K562 (cell line): ENCODE measurements at regions not wholly inside any gene's neighbourhood (a gene's known extent, or its start where the extent isn't known, plus 50 kb on each side); places are given as distances from the start of the nearest gene placed in this dataset.

Experiments used
- ADNP ChIP-seq: fragments of 200-800 bp; sonication (Bioruptor generic); IDR thresholded peaks from 2 replicates; pipeline ENCODE4 v1.6.1; 2016; ENCODE audit warnings: missing genetic modification characterization, missing compliant biosample characterization
- CEBPB ChIP-seq: fragments of 450-650 bp; IDR thresholded peaks from 2 replicates; pipeline ENCODE4 v1.6.1; 2016; ENCODE audit warnings: missing genetic modification characterization, missing compliant biosample characterization
- ELK1 ChIP-seq: sonication (generic); formaldehyde crosslinking; IDR thresholded peaks from 2 replicates; pipeline ENCODE4 v1.8.1; 2022; ENCODE audit warnings: missing genetic modification reagents
- NCOA2 ChIP-seq, 2 experiments: fragments of 450-650 bp; IDR thresholded peaks; 2 replicates each; pipeline ENCODE4 v1.6.1; 2018; ENCODE audit warnings: mild to moderate bottlenecking in 2 of 2, moderate library complexity in 1 of 2; ENCODE audit not compliant: partially characterized antibody in 2 of 2
- NFATC3 ChIP-seq: fragments of 450-650 bp; IDR thresholded peaks from 2 replicates; pipeline ENCODE4 v1.6.1; 2017; ENCODE audit warnings: mild to moderate bottlenecking
- PURB ChIP-seq: sonication (generic); formaldehyde crosslinking; IDR thresholded peaks from 2 replicates; pipeline ENCODE4 v1.9.0; 2021; ENCODE audit warnings: low read depth, mild to moderate bottlenecking, missing genetic modification reagents
- SREBF1 ChIP-seq: fragments of 150-350 bp; IDR thresholded peaks from 2 replicates; pipeline ENCODE4 v1.6.1; 2014; ENCODE audit warnings: antibody characterized with exemption, low read depth, low read length, borderline replicate concordance
- SRSF9 ChIP-seq: fragments of 200-400 bp; formaldehyde crosslinking; IDR thresholded peaks from 2 replicates; pipeline ENCODE4 v1.6.1; 2017; ENCODE audit warnings: low read depth, low read length, borderline replicate concordance
- THAP7 ChIP-seq: fragments of 250-450 bp; sonication (Bioruptor Pico); IDR thresholded peaks from 2 replicates; pipeline ENCODE4 v1.5.0; 2021
- ZNF511 ChIP-seq: sonication (generic); formaldehyde crosslinking; IDR thresholded peaks from 2 replicates; pipeline ENCODE4 v1.8.0; 2022; ENCODE audit warnings: mild to moderate bottlenecking, missing genetic modification reagents

GRCh38 chr9:101991926-101992325 is 253.5 kb upstream of the GRIN3A start (continued):
- no peak for TF ChIP-seq ADNP (tag)
- TF ChIP-seq NCOA2 (IDR thresholded peaks at IDR 0.05; ENCODE audit: partially characterized antibody in 2 of 2), result no peak
- no peak for TF ChIP-seq SRSF9
- no peak for TF ChIP-seq PURB (CRISPR knock-in tag)
- no peak for TF ChIP-seq NFATC3
- TF ChIP-seq THAP7 (CRISPR knock-in tag), result no peak
- no peak for TF ChIP-seq ELK1 (CRISPR knock-in tag)
- no peak for TF ChIP-seq SREBF1
- TF ChIP-seq ZNF511 (CRISPR knock-in tag), result no peak
- no peak for TF ChIP-seq CEBPB (tag)
- TF ChIP-seq, all 486 proteins: peak for 0
